22Rv1 (cell line): ENCODE measurements at regions not wholly inside any gene's neighbourhood (a gene's known extent, or its start where the extent isn't known, plus 50 kb on each side); places are given as distances from the start of the nearest gene placed in this dataset.
A peak's percentile ranks its signal among the peaks of the same experiment; 100 is the strongest.

Experiments used
- H3K27ac ChIP-seq: fragments of 450-650 bp; 2 replicates; pipeline ENCODE4 v1.5.1; 2017
- ZFX ChIP-seq: fragments of 450-650 bp; IDR thresholded peaks from 2 replicates; pipeline ENCODE4 v1.6.1; 2017; ENCODE audit warnings: antibody characterized with exemption, borderline replicate concordance
- TF ChIP-seq, protein P1 (sequence below): fragments of 450-650 bp; IDR thresholded peaks from 2 replicates; pipeline ENCODE4 v1.5.1; 2017; ENCODE audit warnings: mild to moderate bottlenecking

DNA sequence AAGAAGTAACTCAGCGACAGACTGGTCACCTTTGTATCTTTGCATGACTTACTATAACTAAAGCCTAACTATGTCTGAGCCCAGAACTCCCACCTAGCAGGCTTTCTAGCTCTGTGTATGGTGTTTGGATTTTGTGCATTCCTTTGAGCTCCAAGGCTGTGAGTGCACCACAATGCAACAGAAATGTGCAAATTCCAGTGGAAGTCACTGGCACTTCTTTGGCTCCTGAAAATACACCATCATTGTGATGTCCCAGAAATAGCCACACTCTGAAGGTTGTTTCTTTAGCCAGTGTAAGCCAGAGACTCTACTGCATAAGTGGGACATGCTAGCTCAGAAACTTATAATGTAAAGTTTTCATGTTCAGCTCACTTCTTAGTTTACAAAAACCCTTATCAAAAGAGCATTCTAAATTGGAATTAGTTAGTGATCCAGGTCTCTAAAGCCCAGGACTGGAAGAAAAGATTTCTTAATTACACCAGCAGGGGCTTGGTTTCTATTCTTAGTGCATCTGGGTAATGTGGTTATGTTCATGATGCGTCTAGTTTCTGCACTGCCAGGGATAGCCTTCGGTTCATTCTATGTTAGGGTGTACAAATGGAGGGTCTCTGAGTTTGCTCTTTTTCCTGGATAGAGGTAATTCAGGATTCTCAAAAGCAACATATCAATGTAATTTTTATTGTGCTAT is 1239.5 kb upstream of the ZEB2 start:
- H3K27ac ChIP-seq, result no peak overlapping the region
- no peak for TF ChIP-seq ZFX
- TF ChIP-seq, protein P1, sequence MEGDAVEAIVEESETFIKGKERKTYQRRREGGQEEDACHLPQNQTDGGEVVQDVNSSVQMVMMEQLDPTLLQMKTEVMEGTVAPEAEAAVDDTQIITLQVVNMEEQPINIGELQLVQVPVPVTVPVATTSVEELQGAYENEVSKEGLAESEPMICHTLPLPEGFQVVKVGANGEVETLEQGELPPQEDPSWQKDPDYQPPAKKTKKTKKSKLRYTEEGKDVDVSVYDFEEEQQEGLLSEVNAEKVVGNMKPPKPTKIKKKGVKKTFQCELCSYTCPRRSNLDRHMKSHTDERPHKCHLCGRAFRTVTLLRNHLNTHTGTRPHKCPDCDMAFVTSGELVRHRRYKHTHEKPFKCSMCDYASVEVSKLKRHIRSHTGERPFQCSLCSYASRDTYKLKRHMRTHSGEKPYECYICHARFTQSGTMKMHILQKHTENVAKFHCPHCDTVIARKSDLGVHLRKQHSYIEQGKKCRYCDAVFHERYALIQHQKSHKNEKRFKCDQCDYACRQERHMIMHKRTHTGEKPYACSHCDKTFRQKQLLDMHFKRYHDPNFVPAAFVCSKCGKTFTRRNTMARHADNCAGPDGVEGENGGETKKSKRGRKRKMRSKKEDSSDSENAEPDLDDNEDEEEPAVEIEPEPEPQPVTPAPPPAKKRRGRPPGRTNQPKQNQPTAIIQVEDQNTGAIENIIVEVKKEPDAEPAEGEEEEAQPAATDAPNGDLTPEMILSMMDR, result no peak

DNA sequence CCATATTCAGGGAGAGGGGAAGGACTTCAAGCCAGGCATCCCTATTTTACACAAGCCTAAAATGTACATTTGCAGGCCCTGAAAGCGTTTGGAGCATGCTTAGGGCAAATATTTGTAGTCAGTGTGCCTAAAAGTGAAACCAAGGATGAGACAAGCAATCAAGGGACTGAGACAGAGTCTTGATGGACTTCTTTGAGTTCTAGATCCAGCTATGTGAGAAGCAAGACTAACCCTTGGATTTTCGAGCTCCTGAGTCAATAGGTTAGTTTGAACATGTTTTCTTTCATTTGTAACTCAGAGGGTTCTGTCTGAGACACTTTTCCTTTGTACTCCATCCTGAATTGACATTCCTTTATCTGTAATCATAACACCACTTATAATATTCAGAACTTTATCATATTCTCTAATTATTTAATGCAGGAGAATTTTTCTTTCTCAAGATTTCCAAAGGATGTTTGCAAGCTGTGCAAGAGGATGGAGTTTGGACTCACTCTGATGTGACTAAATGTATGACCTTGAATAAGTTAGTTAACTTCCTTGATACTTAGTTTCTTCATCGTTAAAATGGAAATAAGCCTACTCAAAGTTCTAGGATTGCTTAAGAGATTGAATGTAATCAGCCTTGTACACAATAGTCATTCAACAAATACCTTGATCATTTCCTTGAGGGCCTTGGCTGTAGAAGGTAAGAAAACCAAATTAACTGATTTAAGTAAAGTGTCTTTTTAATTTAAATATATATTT is 1237.8 kb upstream of the ZEB2 start:
- TF ChIP-seq ZFX, result no peak
- TF ChIP-seq, protein P1, result no peak

DNA sequence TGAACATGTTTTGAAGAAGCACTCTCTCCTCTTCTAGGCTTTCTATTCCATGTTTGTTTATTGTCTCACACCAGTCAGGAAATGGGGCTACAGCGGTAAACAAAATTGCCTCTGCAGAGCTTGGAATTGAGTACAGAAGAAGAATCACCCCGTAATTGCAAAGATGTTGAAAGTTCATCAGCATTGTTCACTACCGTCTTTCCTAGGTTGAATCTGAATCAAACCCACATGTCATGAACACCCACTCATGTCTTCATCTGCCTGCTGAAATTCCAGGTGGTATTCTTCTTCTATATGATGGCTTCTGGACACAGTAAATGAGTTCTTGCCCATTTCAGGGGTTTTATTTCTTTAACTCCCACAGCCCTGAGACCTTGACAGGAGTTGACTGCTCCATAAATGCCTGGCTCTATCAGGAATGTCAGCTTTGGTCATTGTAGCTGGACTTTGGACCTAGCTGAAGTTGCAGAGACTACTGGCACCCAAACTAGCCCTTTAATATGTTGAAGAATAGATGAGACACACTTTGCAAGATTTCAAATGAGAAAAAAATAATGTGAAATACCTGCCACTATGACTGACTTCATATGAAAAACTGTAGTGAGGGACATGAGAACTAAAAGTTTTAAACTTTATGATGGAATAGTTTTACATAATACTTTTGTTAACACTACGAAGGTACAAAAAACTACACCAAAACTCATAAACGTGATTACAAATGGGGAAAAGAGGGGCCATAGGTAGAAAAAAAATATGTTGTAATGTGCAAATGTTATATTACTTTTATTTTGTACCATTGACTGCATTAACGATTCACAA is 1235.3 kb upstream of the ZEB2 start:
- TF ChIP-seq, protein P1, result no peak
- no peak for TF ChIP-seq ZFX
- no peak overlapping the region for H3K27ac ChIP-seq

More for the DNA sequence above, 1237.8 kb upstream of the ZEB2 start:
- H3K27ac ChIP-seq, result no peak overlapping the region

DNA sequence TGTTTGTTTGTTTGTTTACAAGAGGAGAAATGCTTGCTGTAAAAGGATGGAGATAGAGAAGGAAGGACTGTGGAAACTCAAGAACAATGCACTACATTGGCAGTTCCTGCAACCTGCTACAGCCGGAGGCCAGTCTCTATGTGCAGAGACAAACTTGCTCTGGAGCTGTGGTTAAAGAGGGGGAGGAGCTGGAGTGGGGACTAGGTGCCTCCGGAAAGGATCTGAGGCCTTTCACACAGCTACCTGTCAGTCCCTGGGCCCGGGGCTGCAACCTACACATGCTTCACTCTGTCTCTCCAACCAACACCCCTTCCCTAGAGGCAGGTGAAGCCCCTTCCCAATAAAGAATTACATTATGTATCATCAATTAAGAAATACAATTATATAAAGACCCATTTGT is 1234.0 kb upstream of the ZEB2 start:
- no peak overlapping the region for H3K27ac ChIP-seq
- TF ChIP-seq, protein P1, result no peak

DNA sequence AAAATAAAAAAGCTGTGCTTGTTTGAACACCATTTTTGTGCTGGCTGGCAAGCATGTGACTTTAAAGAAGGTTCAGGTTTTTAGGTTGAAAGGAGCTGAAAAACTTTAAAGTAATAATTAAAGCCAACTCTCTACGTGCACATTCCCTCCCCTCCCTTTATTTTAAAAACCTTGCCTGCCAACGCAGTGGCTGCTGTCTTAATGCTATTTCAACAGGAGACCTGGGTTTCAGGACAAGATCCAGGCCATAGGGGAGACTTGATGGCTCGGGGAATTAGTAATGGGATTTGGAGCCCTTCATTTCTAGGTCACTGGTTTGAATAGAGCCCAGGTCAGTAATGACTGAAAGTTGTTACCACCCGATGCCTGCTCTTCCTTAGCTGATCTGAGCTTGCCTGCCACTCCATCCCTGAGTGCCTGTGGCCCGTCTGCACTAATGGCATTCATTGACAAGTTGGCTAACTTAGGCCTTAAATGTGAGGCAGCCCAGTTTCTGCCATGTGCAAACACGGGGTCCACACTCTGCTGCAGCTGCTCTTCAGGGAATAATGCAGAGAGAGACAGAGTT is 1233.2 kb upstream of the ZEB2 start:
- no peak overlapping the region for H3K27ac ChIP-seq
- no peak for TF ChIP-seq ZFX
- TF ChIP-seq, protein P1, result no peak

DNA sequence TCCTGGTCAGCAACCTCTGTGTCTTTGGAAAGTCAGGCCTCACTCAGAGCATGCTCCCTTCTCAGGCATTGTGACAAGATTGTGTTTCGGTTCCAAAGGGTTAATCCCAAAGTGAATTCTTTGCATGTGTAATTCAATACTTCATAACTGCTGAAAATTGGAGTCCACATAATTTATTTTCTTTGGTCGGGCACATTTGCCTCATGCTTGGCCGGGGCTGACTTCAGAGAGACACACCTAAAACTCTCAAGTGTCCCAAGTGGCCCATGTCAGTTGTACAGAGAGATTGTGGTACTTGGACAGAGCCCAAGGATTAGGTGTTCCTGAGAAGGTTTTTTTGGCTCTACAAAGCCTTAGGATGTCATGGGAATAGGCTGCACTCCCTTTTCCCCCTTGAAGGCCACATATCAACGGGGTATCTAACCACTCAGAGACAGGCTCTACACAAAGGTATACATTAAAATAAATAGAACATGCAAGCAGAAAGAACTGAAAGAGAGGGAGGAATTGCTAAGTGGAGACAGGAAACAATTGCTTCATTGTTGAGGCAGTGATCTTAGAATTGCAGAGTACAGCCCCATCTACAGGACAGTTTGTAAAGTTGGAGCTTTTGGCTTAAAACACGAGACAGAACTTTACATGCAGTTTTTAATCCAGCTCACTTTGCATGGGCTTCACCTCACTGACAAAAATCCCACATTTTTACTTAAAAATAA is 1232.3 kb upstream of the ZEB2 start:
- no peak for TF ChIP-seq ZFX
- TF ChIP-seq, protein P1, result peak; percentile 58
- H3K27ac ChIP-seq, result no peak overlapping the region
